Trophoblast cell (in vitro differentiated cells and primary cell): ENCODE measurements at regions not wholly inside any gene's neighbourhood (a gene's known extent, or its start where the extent isn't known, plus 50 kb on each side); places are given as distances from the start of the nearest gene placed in this dataset.
A peak's percentile ranks its signal among the peaks of the same experiment; 100 is the strongest.

Experiments
- DNase-seq, 2 donors: peaks; one replicate each; pipeline ENCODE4 v3.0.0-alpha.2; 2016
- H2AFZ ChIP-seq: 2 replicates; pipeline ENCODE4 v1.6.1; 2013; ENCODE audit warnings: low read length, moderate library complexity, mild to moderate bottlenecking; ENCODE audit not compliant: insufficient read depth, poor library complexity
- H2AK5ac ChIP-seq: 2 replicates; pipeline ENCODE4 v1.6.1; 2013; ENCODE audit warnings: mild to moderate bottlenecking, low read length
- H2BK120ac ChIP-seq: 2 replicates; pipeline ENCODE4 v1.6.1; 2013; ENCODE audit warnings: low read length, mild to moderate bottlenecking, moderate library complexity; ENCODE audit not compliant: insufficient read depth, poor library complexity
- H2BK12ac ChIP-seq: 2 replicates; pipeline ENCODE4 v1.6.1; 2013; ENCODE audit warnings: mild to moderate bottlenecking, low read length, moderate library complexity
- H2BK5ac ChIP-seq: 2 replicates; pipeline ENCODE4 v1.6.1; 2013; ENCODE audit warnings: low read length, low read depth, moderate library complexity, mild to moderate bottlenecking; ENCODE audit not compliant: poor library complexity
- H3K14ac ChIP-seq: 2 replicates; pipeline ENCODE4 v1.6.1; 2013; ENCODE audit warnings: mild to moderate bottlenecking, low read length
- H3K18ac ChIP-seq: 2 replicates; pipeline ENCODE4 v1.6.1; 2013; ENCODE audit warnings: mild to moderate bottlenecking, low read length
- H3K23ac ChIP-seq: 2 replicates; pipeline ENCODE4 v1.6.1; 2013; ENCODE audit warnings: low read length
- H3K27ac ChIP-seq: 2 replicates; pipeline ENCODE4 v1.5.1; 2013; ENCODE audit warnings: low read depth, mild to moderate bottlenecking, inconsistent platforms, low read length, moderate library complexity
- H3K27me3 ChIP-seq: 2 replicates; pipeline ENCODE4 v1.6.1; 2013; ENCODE audit warnings: inconsistent platforms, mild to moderate bottlenecking, low read length, moderate library complexity; ENCODE audit not compliant: insufficient read depth
- H3K36me3 ChIP-seq, 2 experiments: 1 replicate in 1 of 2; 2 replicates in 1 of 2; pipeline ENCODE4 v1.6.1; 2013; ENCODE audit warnings: low read length in 2 of 2, mild to moderate bottlenecking in 2 of 2, moderate library complexity in 1 of 2; ENCODE audit not compliant: insufficient read depth in 2 of 2, control insufficient read depth in 1 of 2
- H3K4ac ChIP-seq: 2 replicates; pipeline ENCODE4 v1.6.1; 2013; ENCODE audit warnings: low read depth, mild to moderate bottlenecking, low read length, moderate library complexity
- H3K4me1 ChIP-seq, 2 experiments: 1 replicate in 1 of 2; 2 replicates in 1 of 2; pipeline ENCODE4 v1.6.1; 2013; ENCODE audit warnings: low read length in 2 of 2, mild to moderate bottlenecking in 2 of 2, moderate library complexity in 1 of 2; ENCODE audit not compliant: insufficient read depth in 2 of 2, control insufficient read depth in 1 of 2
- H3K4me2 ChIP-seq: 2 replicates; pipeline ENCODE4 v1.6.1; 2013; ENCODE audit warnings: inconsistent platforms, mild to moderate bottlenecking, low read length, moderate library complexity
- H3K4me3 ChIP-seq: 2 replicates; pipeline ENCODE4 v1.5.1; 2013; ENCODE audit warnings: mild to moderate bottlenecking, low read depth, low read length, inconsistent platforms
- H3K79me1 ChIP-seq: one replicate; pipeline ENCODE4 v1.6.1; 2013; ENCODE audit warnings: low read length
- H3K79me2 ChIP-seq: 2 replicates; pipeline ENCODE4 v1.6.1; 2013; ENCODE audit warnings: low read length, mild to moderate bottlenecking; ENCODE audit not compliant: control insufficient read depth, insufficient read depth, poor library complexity
- H3K9ac ChIP-seq: 2 replicates; pipeline ENCODE4 v1.6.1; 2013; ENCODE audit warnings: mild to moderate bottlenecking, low read length
- H3K9me3 ChIP-seq: 2 replicates; pipeline ENCODE4 v1.6.1; 2013; ENCODE audit warnings: low read depth, mild to moderate bottlenecking, control low read depth, inconsistent platforms, low read length; ENCODE audit not compliant: insufficient read depth
- H4K12ac ChIP-seq: 2 replicates; pipeline ENCODE4 v1.6.1; 2013; ENCODE audit warnings: low read depth, mild to moderate bottlenecking, low read length, moderate library complexity
- H4K8ac ChIP-seq: 2 replicates; pipeline ENCODE4 v1.6.1; 2013; ENCODE audit warnings: low read depth, mild to moderate bottlenecking, low read length, moderate library complexity
- H4K91ac ChIP-seq: one replicate; pipeline ENCODE4 v1.6.1; 2013; ENCODE audit warnings: low read depth, mild to moderate bottlenecking, low read length, moderate library complexity
- WGBS: extraction: QIAGEN DNeasy Blood & Tissue Kit; methylation state at CpG from one replicate; pipeline ENCODE4 v1.1.7; 2013; ENCODE audit warnings: missing lambda C conversion rate; ENCODE audit not compliant: insufficient read length, insufficient coverage; ENCODE audit errors: extremely low coverage; 5-methylcytosine and 5-hydroxymethylcytosine counted together

DNA sequence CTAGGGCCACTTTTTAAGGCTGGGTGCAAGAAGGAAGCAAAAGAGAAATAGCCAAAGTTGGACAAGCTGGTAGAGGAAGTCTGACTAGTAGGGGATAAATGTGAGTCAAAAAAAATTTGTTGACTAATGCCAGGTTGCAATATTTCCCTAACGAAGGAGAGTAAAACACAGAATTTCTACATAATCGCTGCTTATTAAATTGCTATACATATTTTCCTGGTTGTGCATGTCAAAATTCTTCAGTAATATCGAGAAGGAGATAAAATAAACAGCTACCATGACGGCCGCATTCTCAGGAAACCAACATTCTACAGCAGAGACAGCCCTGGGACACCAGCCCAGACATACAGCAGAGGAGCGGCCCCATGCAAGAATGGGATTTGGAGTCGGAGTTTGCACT is 148.3 kb downstream of the ESM1 start:
- no peak overlapping the region for H2BK120ac ChIP-seq
- H3K27ac ChIP-seq: no peak overlapping the region
- no peak overlapping the region for H3K4ac ChIP-seq
- H2AK5ac ChIP-seq: no peak overlapping the region
- H4K91ac ChIP-seq: no peak overlapping the region
- no peak overlapping the region for H2BK12ac ChIP-seq
- no peak overlapping the region for H3K9ac ChIP-seq
- peak; percentile 37 to 77 for DNase-seq
- no CpG with 5 or more reads among the region's 7 CpGs for WGBS
- H3K4me2 ChIP-seq: no peak overlapping the region
- no peak overlapping the region for H2BK5ac ChIP-seq
- H4K8ac ChIP-seq: no peak overlapping the region
- no peak overlapping the region for H3K4me3 ChIP-seq
- H3K79me1 ChIP-seq: no peaks in the 10 kb centered on the region
- H3K4me1 ChIP-seq: no peaks in the 10 kb centered on the region
- no peaks in the 10 kb centered on the region for H3K79me2 ChIP-seq
- H3K14ac ChIP-seq: no peak overlapping the region
- H3K27me3 ChIP-seq: no peaks in the 10 kb centered on the region
- no peak overlapping the region for H4K12ac ChIP-seq
- H3K9me3 ChIP-seq: no peaks in the 10 kb centered on the region
- no peaks in the 10 kb centered on the region for H3K36me3 ChIP-seq
- H2AFZ ChIP-seq: no peak overlapping the region
- H3K18ac ChIP-seq: no peak overlapping the region
- no peak overlapping the region for H3K23ac ChIP-seq

DNA sequence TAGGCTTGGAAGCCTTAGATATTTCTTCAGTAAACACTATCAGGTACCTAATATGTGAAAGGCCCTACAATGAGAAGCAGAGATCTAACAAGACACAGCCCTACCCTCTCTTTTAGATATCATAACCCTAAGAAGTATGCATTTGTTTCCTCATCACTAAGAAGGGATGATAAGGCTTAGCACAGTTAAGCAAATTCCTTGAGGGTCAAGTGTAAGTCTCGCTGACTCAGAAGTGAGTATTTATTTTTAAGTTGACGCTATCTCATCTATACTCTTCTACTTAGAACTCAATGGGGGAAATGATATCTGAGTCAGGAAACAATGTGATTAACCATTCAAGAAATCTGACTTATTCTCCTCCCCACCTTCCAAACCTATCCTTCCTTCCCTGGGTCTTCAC is 149.7 kb downstream of the ESM1 start:
- H3K23ac ChIP-seq: no peak overlapping the region
- H3K79me2 ChIP-seq: no peaks in the 10 kb centered on the region
- no peak overlapping the region for H2BK120ac ChIP-seq
- H2AK5ac ChIP-seq: no peak overlapping the region
- no peaks in the 10 kb centered on the region for H3K36me3 ChIP-seq
- no peaks in the 10 kb centered on the region for H3K27me3 ChIP-seq
- no peak overlapping the region for H3K9ac ChIP-seq
- H4K8ac ChIP-seq: no peak overlapping the region
- H3K14ac ChIP-seq: no peak overlapping the region
- no peak overlapping the region for H4K91ac ChIP-seq
- DNase-seq: peak in 1 of 2 donors; percentile 64
- no CpG with 5 or more reads among the region's 2 CpGs for WGBS
- no peaks in the 10 kb centered on the region for H3K79me1 ChIP-seq
- H3K18ac ChIP-seq: no peak overlapping the region
- no peak overlapping the region for H2AFZ ChIP-seq
- no peak overlapping the region for H3K4ac ChIP-seq
- H3K4me2 ChIP-seq: no peak overlapping the region
- no peak overlapping the region for H3K27ac ChIP-seq
- no peak overlapping the region for H4K12ac ChIP-seq
- no peaks in the 10 kb centered on the region for H3K9me3 ChIP-seq
- no peak overlapping the region for H2BK12ac ChIP-seq
- H3K4me3 ChIP-seq: no peak overlapping the region
- H2BK5ac ChIP-seq: no peak overlapping the region
- H3K4me1 ChIP-seq: no peaks in the 10 kb centered on the region

DNA sequence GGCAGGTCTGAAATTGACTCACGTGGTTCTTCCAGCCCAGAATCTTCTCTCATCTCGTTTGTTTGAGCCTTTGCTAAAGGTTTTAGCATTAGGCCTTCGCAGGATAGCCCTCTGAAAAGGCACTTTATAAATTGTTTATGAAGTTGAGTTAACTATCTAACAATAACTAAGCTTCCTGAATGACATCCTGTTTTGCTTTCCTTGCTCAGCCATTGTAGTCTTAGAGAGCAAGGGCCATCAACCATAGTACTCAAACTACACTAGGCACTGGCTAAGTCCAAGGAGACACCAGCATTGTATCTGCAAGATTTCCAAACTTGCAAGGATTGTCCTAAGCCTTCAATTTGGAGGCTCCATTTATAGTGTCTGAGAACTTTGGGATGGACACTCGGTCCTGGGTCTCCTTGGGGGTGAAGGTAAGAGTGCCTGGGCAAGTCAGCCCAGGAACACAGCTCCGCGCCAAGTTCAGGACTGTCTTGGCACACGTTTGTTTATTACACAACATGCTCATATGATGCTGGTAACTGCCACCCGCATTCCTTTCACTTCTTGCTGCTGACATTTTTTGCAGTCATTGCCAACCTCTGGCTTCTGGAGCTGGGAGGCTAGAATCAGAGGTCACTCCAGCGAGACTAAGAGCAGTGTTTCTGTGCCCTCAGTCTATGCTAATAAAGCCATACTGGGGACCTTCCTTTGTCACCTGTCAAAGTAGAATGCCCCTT is 151.1 kb downstream of the ESM1 start:
- no peak overlapping the region for H3K23ac ChIP-seq
- H2BK12ac ChIP-seq: no peak overlapping the region
- DNase-seq: peak in 1 of 2 donors; percentile 38
- H4K91ac ChIP-seq: no peak overlapping the region
- H3K27ac ChIP-seq: no peak overlapping the region
- no CpG with 5 or more reads among the region's 9 CpGs for WGBS
- H3K27me3 ChIP-seq: no peaks in the 10 kb centered on the region
- H3K9ac ChIP-seq: no peak overlapping the region
- H2BK120ac ChIP-seq: no peak overlapping the region
- H3K4me3 ChIP-seq: no peak overlapping the region
- H4K12ac ChIP-seq: no peak overlapping the region
- no peak overlapping the region for H2AK5ac ChIP-seq
- H3K4me1 ChIP-seq: no peaks in the 10 kb centered on the region
- H3K36me3 ChIP-seq: no peaks in the 10 kb centered on the region
- no peaks in the 10 kb centered on the region for H3K79me1 ChIP-seq
- no peaks in the 10 kb centered on the region for H3K79me2 ChIP-seq
- no peak overlapping the region for H2AFZ ChIP-seq
- H3K4ac ChIP-seq: no peak overlapping the region
- no peak overlapping the region for H4K8ac ChIP-seq
- H2BK5ac ChIP-seq: no peak overlapping the region
- no peak overlapping the region for H3K18ac ChIP-seq
- H3K14ac ChIP-seq: no peak overlapping the region
- H3K4me2 ChIP-seq: no peak overlapping the region
- H3K9me3 ChIP-seq: no peaks in the 10 kb centered on the region

GRCh38 chr5:54833590-54833989 is 151.8 kb downstream of the ESM1 start:
- Histone ChIP-seq H2BK5ac (no peak overlapping the region), H3K79me1 (peaks cover 2% of the 10 kb centered on the region), H4K8ac (no peak overlapping the region), H3K9ac (no peak overlapping the region), H3K27me3 (no peaks in the 10 kb centered on the region), H3K4ac (no peak overlapping the region), H2BK120ac (no peak overlapping the region), H3K36me3 (no peaks in the 10 kb centered on the region), H2BK12ac (no peak overlapping the region), H4K12ac (no peak overlapping the region), H3K27ac (no peak overlapping the region), H2AK5ac (no peak overlapping the region), H2AFZ (no peak overlapping the region), H3K4me1 (no peaks in the 10 kb centered on the region), H3K14ac (no peak overlapping the region), H3K9me3 (no peaks in the 10 kb centered on the region), H3K18ac (no peak overlapping the region), H3K79me2 (no peaks in the 10 kb centered on the region), H3K4me3 (no peak overlapping the region), H3K4me2 (no peak overlapping the region), H4K91ac (no peak overlapping the region), H3K23ac (no peak overlapping the region)
- no peak for DNase-seq
- no CpG with 5 or more reads among the region's 3 CpGs for WGBS
